ENCODE measurements at regions not wholly inside any gene's neighbourhood (a gene's known extent, or its start where the extent isn't known, plus 50 kb on each side); places are given as distances from the start of the nearest gene placed in this dataset.

DNA sequence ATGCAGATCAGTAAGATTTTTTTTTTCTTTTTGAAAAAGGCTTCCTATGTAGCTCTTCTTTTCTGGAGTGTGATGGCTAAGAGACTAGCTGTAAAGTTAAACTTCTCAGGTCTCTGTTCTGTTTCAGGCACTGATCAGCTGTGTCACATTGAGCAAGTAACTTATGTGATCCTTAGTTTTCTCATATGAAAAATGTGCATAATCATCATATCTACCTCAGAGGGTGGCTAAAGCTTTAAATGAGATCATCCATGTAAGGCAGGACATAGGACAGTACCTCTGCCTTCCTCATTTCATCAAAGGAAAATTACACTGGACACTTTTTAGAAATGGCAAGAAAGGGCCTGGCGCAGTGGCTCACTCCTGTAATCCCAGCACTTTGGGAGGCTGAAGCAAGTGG lies 235.9 kb upstream of the TYRP1 start:
- H3K36me3 ChIP-seq, result no peaks in the 10 kb centered on the region
- no peaks in the 10 kb centered on the region for H3K4me1 ChIP-seq
- no peaks in the 10 kb centered on the region for H3K27me3 ChIP-seq
- no peak for ATAC-seq
- H3K27ac ChIP-seq, result no peak overlapping the region
- H3K4me3 ChIP-seq, result no peak overlapping the region
- TF ChIP-seq CTCF (IDR thresholded peaks at IDR 0.05) (no peak), POLR2AphosphoS5 (IDR thresholded peaks at IDR 0.05) (no peak), POLR2A (IDR thresholded peaks at IDR 0.05) (no peak), EP300 (IDR thresholded peaks at IDR 0.05) (no peak)
- 80% methylated on average over 1 of the region's 1 CpG; no CpG with 5 or more reads in 1 of the 2 donors for WGBS, 2 donors (ENCODE audit: low coverage in 1 of 2)
- H3K9me3 ChIP-seq, result no peaks in the 10 kb centered on the region

DNA sequence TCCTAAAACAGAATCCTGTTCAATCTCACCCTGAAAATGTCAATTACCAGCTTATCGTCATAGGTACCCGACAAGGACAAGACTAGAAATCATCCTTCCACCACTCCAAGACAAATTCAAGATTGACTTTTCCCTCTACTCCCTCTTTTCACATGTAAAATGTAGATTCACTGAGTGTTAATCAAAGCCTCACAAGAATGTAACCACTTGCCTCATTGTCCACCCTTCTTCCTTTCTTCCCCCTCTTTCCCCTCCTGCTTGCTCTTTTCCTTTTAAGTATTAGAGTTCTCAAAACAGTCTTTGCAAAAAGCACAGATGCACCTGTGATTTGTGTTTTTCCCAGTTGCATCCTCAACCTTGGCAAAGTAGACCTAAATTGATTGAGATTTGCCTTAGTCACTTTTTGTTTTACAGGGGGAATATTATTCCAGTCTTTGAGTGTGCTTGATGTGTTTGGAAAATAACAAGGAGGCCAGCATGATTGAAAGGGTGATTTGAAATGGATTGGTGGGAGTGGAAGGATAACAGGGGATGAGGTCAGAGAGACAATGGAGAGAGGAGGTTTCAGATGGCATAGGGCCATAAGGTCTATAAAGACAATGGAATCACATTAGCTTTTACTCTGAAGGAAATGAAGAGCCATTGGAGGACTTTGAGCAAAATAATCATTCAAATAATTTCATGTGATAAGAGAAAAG lies 231.3 kb upstream of the TYRP1 start:
- WGBS, 2 donors (ENCODE audit: low coverage in 1 of 2), result 88 to 94% methylated on average over 2 of the region's 2 CpGs
- H3K27ac ChIP-seq, result no peak overlapping the region
- H3K4me1 ChIP-seq, result no peaks in the 10 kb centered on the region
- no peak overlapping the region for H3K4me3 ChIP-seq
- H3K9me3 ChIP-seq, result no peaks in the 10 kb centered on the region
- ATAC-seq, result no peak
- TF ChIP-seq POLR2A (IDR thresholded peaks at IDR 0.05) (no peak), CTCF (IDR thresholded peaks at IDR 0.05) (no peak), EP300 (IDR thresholded peaks at IDR 0.05) (no peak), POLR2AphosphoS5 (IDR thresholded peaks at IDR 0.05) (no peak)
- H3K27me3 ChIP-seq, result no peaks in the 10 kb centered on the region
- H3K36me3 ChIP-seq, result no peaks in the 10 kb centered on the region

DNA sequence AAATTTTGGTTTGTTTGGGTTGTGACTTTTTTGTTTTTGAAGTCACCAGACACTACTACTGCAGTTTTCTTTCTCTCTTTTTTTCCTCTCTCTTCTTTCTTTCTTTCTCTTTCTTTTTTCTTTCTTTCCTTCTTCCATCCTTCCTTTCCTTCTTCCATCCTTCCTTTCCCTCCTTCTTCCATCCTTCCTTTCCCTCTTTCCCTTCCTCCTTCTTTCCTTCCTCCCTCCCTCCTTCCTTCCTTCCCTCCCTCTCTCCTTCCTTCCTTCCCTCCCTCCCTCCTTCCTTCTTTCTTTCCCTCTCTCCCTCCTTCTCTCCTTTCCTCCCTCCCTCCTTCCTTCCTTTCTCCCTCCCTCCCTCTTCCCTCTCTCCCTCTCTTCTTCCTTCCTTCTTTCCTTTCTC lies 230.3 kb upstream of the TYRP1 start:
- Histone ChIP-seq H3K4me1 (no peaks in the 10 kb centered on the region), H3K27ac (no peak overlapping the region), H3K9me3 (no peaks in the 10 kb centered on the region), H3K27me3 (no peaks in the 10 kb centered on the region), H3K4me3 (no peak overlapping the region), H3K36me3 (no peaks in the 10 kb centered on the region)
- ATAC-seq, result no peak
- TF ChIP-seq POLR2A (IDR thresholded peaks at IDR 0.05), result no peak
- no peak for TF ChIP-seq POLR2AphosphoS5 (IDR thresholded peaks at IDR 0.05)
- no peak for TF ChIP-seq CTCF (IDR thresholded peaks at IDR 0.05)
- no peak for TF ChIP-seq EP300 (IDR thresholded peaks at IDR 0.05)

- H3K27ac ChIP-seq, result no peak overlapping the region
- H3K36me3 ChIP-seq, result no peaks in the 10 kb centered on the region
- TF ChIP-seq CTCF (IDR thresholded peaks at IDR 0.05), result no peak
- no peak for TF ChIP-seq EP300 (IDR thresholded peaks at IDR 0.05)
- no peak for TF ChIP-seq POLR2AphosphoS5 (IDR thresholded peaks at IDR 0.05)
- TF ChIP-seq POLR2A (IDR thresholded peaks at IDR 0.05), result no peak
- no peaks in the 10 kb centered on the region for H3K4me1 ChIP-seq
- ATAC-seq, result no peak
- no peaks in the 10 kb centered on the region for H3K27me3 ChIP-seq
- H3K4me3 ChIP-seq, result no peak overlapping the region
- WGBS, 2 donors (ENCODE audit: low coverage in 1 of 2), result 33 to 42% methylated on average over 3 of the region's 3 CpGs
- H3K9me3 ChIP-seq, result no peaks in the 10 kb centered on the region
Measured at GRCh38 chr9:12463641-12464040, 229.5 kb upstream of the TYRP1 start.

GRCh38 chr9:12464400-12464799 lies 228.8 kb upstream of the TYRP1 start:
- Histone ChIP-seq H3K4me1 (no peaks in the 10 kb centered on the region), H3K36me3 (no peaks in the 10 kb centered on the region), H3K9me3 (no peaks in the 10 kb centered on the region), H3K27me3 (no peaks in the 10 kb centered on the region), H3K27ac (no peak overlapping the region), H3K4me3 (no peak overlapping the region)
- TF ChIP-seq POLR2A (IDR thresholded peaks at IDR 0.05), result no peak
- TF ChIP-seq CTCF (IDR thresholded peaks at IDR 0.05), result no peak
- TF ChIP-seq EP300 (IDR thresholded peaks at IDR 0.05), result no peak
- TF ChIP-seq POLR2AphosphoS5 (IDR thresholded peaks at IDR 0.05), result no peak
- WGBS, 2 donors (ENCODE audit: low coverage in 1 of 2), result 71 to 78% methylated on average over 3 of the region's 3 CpGs
- ATAC-seq, result no peak

Data from gastroesophageal sphincter (tissue), 4 donors.